Right cardiac atrium (tissue), 5 donors: ENCODE measurements at regions not wholly inside any gene's neighbourhood (a gene's known extent, or its start where the extent isn't known, plus 50 kb on each side); places are given as distances from the start of the nearest gene placed in this dataset.
A peak's percentile ranks its signal among the peaks of the same experiment; 100 is the strongest.

Source experiments
- ATAC-seq, 2 donors: fragments of 200-7000 bp; cut with Tn5 transposase; one replicate each; pipeline versions ENCODE4 v1.8.0 to v1.9.1; 2020; ENCODE audit warnings: moderate library complexity in 2 of 2, mild to moderate bottlenecking in 1 of 2
- DNase-seq, 3 donors: peaks; one replicate each; pipeline ENCODE4 v3.0.0-alpha.2; 2020
- H3K27ac ChIP-seq: one replicate; pipeline ENCODE4 v1.5.1; 2013; ENCODE audit warnings: mild to moderate bottlenecking, low read length, control low read depth, moderate library complexity
- H3K27me3 ChIP-seq: one replicate; pipeline ENCODE4 v1.6.1; 2013; ENCODE audit not compliant: control insufficient read depth, insufficient read depth
- H3K4me1 ChIP-seq: one replicate; pipeline ENCODE4 v1.6.1; 2013; ENCODE audit warnings: low read length; ENCODE audit not compliant: control insufficient read depth, insufficient read depth
- H3K4me3 ChIP-seq: one replicate; pipeline ENCODE4 v1.5.1; 2013; ENCODE audit warnings: low read length, control low read depth
- H3K9me3 ChIP-seq: one replicate; pipeline ENCODE4 v1.6.1; 2013; ENCODE audit warnings: low read length; ENCODE audit not compliant: control insufficient read depth
- WGBS: extraction: QIAGEN DNeasy Blood & Tissue Kit; methylation state at CpG from one replicate; pipeline ENCODE4 v1.1.7; 2013; 5-methylcytosine and 5-hydroxymethylcytosine counted together
- intact Hi-C, 4 donors: fragments of 100-400 bp; cut with DNase I; formaldehyde crosslinking; loops; one replicate each; pipeline versions ENCODE4 v1.11.0 to v1.14.0; 2022 to 2023
- donor health status: healthy with polysubstance abuse.
- donor health status: DM: no; HTN: yes; CAD: no.
- donor health status: DM: no; HTN: no; CAD: no.
- donor health status: DM: no; HTN: yes; CAD: no; lungs with severe emphysema.
- donor health status: DM: yes; HTN: yes; CAD: no.

- H3K4me3 ChIP-seq: no peak overlapping the region
- H3K27me3 ChIP-seq: no peaks in the 10 kb centered on the region
- H3K27ac ChIP-seq: no peak overlapping the region
- no peaks in the 10 kb centered on the region for H3K4me1 ChIP-seq
- no peaks in the 10 kb centered on the region for H3K9me3 ChIP-seq
- intact Hi-C loops: no loop called here
- 33% methylated on average over 1 of the region's 1 CpG for WGBS
- no peak for DNase-seq
- ATAC-seq: no peak
These were observed 864.3 kb upstream of the ADAMTS5 start for GRCh38 chr21:27831177-27831576.

- 79% methylated on average over 3 of the region's 3 CpGs for WGBS
These were observed 861.1 kb upstream of the ADAMTS5 start for GRCh38 chr21:27827972-27828371.

GRCh38 chr21:27825035-27825434 lies 858.1 kb upstream of the ADAMTS5 start:
- WGBS: 74% methylated on average over 5 of the region's 5 CpGs
- ATAC-seq (no peak), DNase-seq (no peak)
- Histone ChIP-seq H3K27me3 (no peaks in the 10 kb centered on the region), H3K27ac (no peak overlapping the region), H3K4me1 (no peaks in the 10 kb centered on the region), H3K9me3 (no peaks in the 10 kb centered on the region), H3K4me3 (no peak overlapping the region)
- intact Hi-C loops: no loop called here

More at GRCh38 chr21:27827972-27828371, 861.1 kb upstream of the ADAMTS5 start:
- ATAC-seq (no peak), DNase-seq (no peak)
- Histone ChIP-seq H3K4me1 (no peaks in the 10 kb centered on the region), H3K27me3 (no peaks in the 10 kb centered on the region), H3K4me3 (no peak overlapping the region), H3K27ac (no peak overlapping the region), H3K9me3 (no peaks in the 10 kb centered on the region)
- intact Hi-C loops: no loop called here

- no peak overlapping the region for H3K27ac ChIP-seq
- intact Hi-C loops: no loop called here
- H3K4me3 ChIP-seq: no peak overlapping the region
- WGBS: 83% methylated on average over 8 of the region's 8 CpGs
- ATAC-seq (no peak), DNase-seq (no peak)
- no peaks in the 10 kb centered on the region for H3K27me3 ChIP-seq
- no peaks in the 10 kb centered on the region for H3K9me3 ChIP-seq
- no peaks in the 10 kb centered on the region for H3K4me1 ChIP-seq
These were observed 856.8 kb upstream of the ADAMTS5 start for GRCh38 chr21:27823652-27824201.

- no peak for DNase-seq
These were observed 853.5 kb upstream of the ADAMTS5 start for GRCh38 chr21:27820342-27820741.

GRCh38 chr21:27819299-27819698 lies 852.4 kb upstream of the ADAMTS5 start:
- Histone ChIP-seq H3K27ac (no peak overlapping the region), H3K27me3 (no peaks in the 10 kb centered on the region), H3K4me1 (no peaks in the 10 kb centered on the region), H3K9me3 (no peaks in the 10 kb centered on the region), H3K4me3 (no peak overlapping the region)
- WGBS: 54% methylated on average over 3 of the region's 3 CpGs
- DNase-seq (no peak), ATAC-seq (no peak)
- intact Hi-C loops: no loop called here

More at GRCh38 chr21:27820342-27820741, 853.5 kb upstream of the ADAMTS5 start:
- Histone ChIP-seq H3K9me3 (no peaks in the 10 kb centered on the region), H3K27me3 (no peaks in the 10 kb centered on the region), H3K4me3 (no peak overlapping the region), H3K4me1 (no peaks in the 10 kb centered on the region), H3K27ac (no peak overlapping the region)
- intact Hi-C loops: no loop called here
- no peak for ATAC-seq
- WGBS: 93% methylated on average over 1 of the region's 1 CpG

GRCh38 chr21:27818847-27819246 lies 852.0 kb upstream of the ADAMTS5 start:
- ATAC-seq (no peak), DNase-seq (no peak)
- Histone ChIP-seq H3K4me3 (no peak overlapping the region), H3K27ac (no peak overlapping the region), H3K9me3 (no peaks in the 10 kb centered on the region), H3K27me3 (no peaks in the 10 kb centered on the region), H3K4me1 (no peaks in the 10 kb centered on the region)
- intact Hi-C loops: no loop called here
- 86% methylated on average over 4 of the region's 4 CpGs for whole genome bisulfite sequencing

GRCh38 chr21:27817902-27818623 lies 851.2 kb upstream of the ADAMTS5 start:
- intact Hi-C loops: no loop called here
- Histone ChIP-seq H3K27me3 (no peaks in the 10 kb centered on the region), H3K4me1 (no peaks in the 10 kb centered on the region), H3K9me3 (no peaks in the 10 kb centered on the region), H3K27ac (no peak overlapping the region), H3K4me3 (no peak overlapping the region)
- ATAC-seq (no peak), DNase-seq (no peak)
- WGBS: 67% methylated on average over 5 of the region's 5 CpGs

- ATAC-seq: peak; percentile 74 to 90
- WGBS: 32% methylated on average over 1 of the region's 1 CpG
- intact Hi-C loops: no loop called here
These were observed 850.2 kb upstream of the ADAMTS5 start for GRCh38 chr21:27817074-27817473.

GRCh38 chr21:27816301-27816700 lies 849.4 kb upstream of the ADAMTS5 start:
- Histone ChIP-seq H3K27me3 (no peaks in the 10 kb centered on the region), H3K4me1 (no peaks in the 10 kb centered on the region), H3K4me3 (no peak overlapping the region), H3K27ac (no peak overlapping the region), H3K9me3 (no peaks in the 10 kb centered on the region)
- ATAC-seq: no peak
- intact Hi-C loops: no loop called here
- 73% methylated on average over 4 of the region's 4 CpGs for WGBS
- DNase-seq: no peak

More at GRCh38 chr21:27817074-27817473, 850.2 kb upstream of the ADAMTS5 start:
- H3K27me3 ChIP-seq: no peaks in the 10 kb centered on the region
- no peak overlapping the region for H3K4me3 ChIP-seq
- H3K9me3 ChIP-seq: no peaks in the 10 kb centered on the region
- H3K4me1 ChIP-seq: no peaks in the 10 kb centered on the region
- no peak for DNase-seq
- H3K27ac ChIP-seq: peak overlapping the region; percentile 3

GRCh38 chr21:27814226-27814625 lies 847.3 kb upstream of the ADAMTS5 start:
- no peak overlapping the region for H3K4me3 ChIP-seq
- 49% methylated on average over 1 of the region's 1 CpG for WGBS
- no peaks in the 10 kb centered on the region for H3K4me1 ChIP-seq
- H3K9me3 ChIP-seq: no peaks in the 10 kb centered on the region
- intact Hi-C loops: no loop called here
- ATAC-seq: no peak
- H3K27me3 ChIP-seq: no peaks in the 10 kb centered on the region
- H3K27ac ChIP-seq: no peak overlapping the region
- DNase-seq: no peak
